HG03342 (cell line): ENCODE measurements at regions not wholly inside any gene's neighbourhood (a gene's known extent, or its start where the extent isn't known, plus 50 kb on each side); places are given as distances from the start of the nearest gene placed in this dataset.
"Not testable (repeated sequence)": the region's sequence is repeated elsewhere in the genome, so short reads cannot be mapped to it uniquely, and the experiment has no call there.

ENCODE experiments used
- ATAC-seq: cut with Tn5 transposase; IDR thresholded peaks from one replicate; pipeline ENCODE4 v1.9.1; 2021; ENCODE audit warnings: mild to moderate bottlenecking, moderate library complexity; ENCODE audit not compliant: unreplicated experiment

DNA sequence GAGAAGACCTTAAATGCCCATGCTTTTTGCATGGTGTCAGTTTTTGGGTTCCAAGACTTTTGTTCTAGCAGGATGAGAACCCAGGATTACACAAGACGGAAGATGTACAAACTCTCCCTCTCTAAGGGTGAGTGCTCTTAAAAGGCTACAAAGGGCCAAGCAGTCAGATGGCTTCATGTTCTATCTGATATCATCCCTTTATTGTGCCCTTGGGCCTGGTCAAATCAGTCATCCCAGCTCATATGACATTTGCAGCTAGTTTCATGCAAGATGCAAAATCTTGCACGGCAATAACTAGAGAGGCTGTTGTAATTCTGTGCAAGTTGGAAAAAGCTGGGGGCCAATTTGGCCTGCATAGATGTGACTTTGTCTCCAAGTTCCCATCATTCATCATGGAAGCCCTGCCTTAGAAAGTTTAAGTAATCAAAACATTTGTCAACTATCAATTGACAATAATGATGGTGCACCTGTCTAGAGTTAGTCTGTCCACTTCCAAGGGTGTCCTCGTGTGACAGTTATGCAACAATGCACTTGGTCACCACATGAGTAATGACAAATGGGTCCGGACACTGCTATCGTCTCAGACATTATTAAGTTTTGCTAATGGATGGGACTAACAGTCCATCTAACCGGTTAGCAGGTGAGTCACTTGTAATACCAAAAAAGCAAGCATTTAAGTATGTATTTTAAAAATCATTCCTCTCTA is 58.6 kb upstream of the ZFHX3 start:
- ATAC-seq: no peak

DNA sequence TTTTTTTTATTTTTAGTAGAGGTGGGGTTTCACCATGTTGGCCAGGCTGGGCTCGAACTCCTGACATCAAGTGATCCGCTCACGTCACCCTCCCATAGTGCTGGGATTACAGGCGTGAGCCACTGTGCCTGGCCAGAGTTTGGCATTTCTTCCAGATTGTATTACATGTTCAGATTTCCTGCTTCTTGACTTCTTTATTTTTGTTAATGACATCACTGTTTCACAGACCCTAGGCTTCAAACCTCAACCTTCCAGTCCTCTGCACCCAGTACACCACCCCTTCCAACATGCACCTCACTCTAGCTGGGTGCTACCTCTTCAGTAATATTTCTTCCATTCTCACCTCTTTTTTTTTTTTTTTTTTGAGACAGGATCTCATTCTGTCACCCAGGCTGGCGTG is 53.6 kb upstream of the ZFHX3 start:
- no peak for ATAC-seq

DNA sequence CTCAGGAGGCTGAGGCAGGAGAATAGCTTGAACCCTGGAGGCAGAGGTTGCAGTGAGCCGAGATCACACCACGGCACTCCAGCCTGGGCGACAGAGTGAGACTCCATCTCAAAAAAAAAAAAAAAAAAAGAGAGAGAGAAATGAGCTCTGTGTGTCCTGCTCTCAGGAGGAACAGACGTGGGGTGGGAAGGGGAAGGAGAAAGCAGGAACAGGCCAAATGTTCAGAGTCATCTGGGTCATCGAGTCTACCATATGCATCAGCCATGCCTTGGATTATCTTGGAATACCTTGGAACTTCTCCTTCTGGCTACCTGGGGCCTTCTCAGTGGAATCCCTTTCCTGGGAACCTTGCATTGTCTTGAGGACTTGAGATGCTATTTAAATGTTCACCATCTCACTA is 51.7 kb upstream of the ZFHX3 start:
- ATAC-seq: not testable (repeated sequence)
